Heart left ventricle (tissue), 13 donors: ENCODE measurements at regions not wholly inside any gene's neighbourhood (a gene's known extent, or its start where the extent isn't known, plus 50 kb on each side); places are given as distances from the start of the nearest gene placed in this dataset.

Source experiments
- CTCF ChIP-seq, 12 donors: fragments of 200-600 bp; sonication (generic) in 4 of 12; IDR thresholded peaks; one replicate each; pipeline versions ENCODE4 v1.5.0 to v1.8.0; 2018 to 2022; ENCODE audit warnings: antibody characterized with exemption in 12 of 12, mild to moderate bottlenecking in 5 of 12
- POLR2A ChIP-seq, 2 donors: fragments of 450-650 bp; IDR thresholded peaks; one replicate each; pipeline ENCODE4 v1.6.1; 2017; ENCODE audit warnings: antibody characterized with exemption in 2 of 2, mild to moderate bottlenecking in 2 of 2, moderate library complexity in 2 of 2
- donor health status: ischemic (EF 13 %, LVEDD 7.1; RV severe dilation, severe dysfunction).
- donor health status: DM: no; HTN: yes; CAD: no.
- donor health status: DM: no; HTN: no; CAD: no.
- donor health status: ischemic (EF 25% LVEDD 6.9; RV normal size, moderate dysfunction).
- donor health status: ischemic (EF 25% LVEDD 5.7; RV mildly dilated, moderate dysfunction).
- donor health status: ischemic (EF 35%, LVEDD 5.7; RV mildly dilated, moderate dysfunction).
- donor health status: nonischemic (EF 11% LVEDD 7.7; RV severe dilation, severe dysfunction).
- donor health status: DM: yes; HTN: yes; CAD: no.
- donor health status: PGD.
- donor health status: ischemic (EF 29% LVEDD 5.4; RV normal size, mild dysfunction).
- donor health status: nonischemic (EF 23%, LVEDD 6.1; RV moderate dilation, normal function).

- TF ChIP-seq CTCF (IDR thresholded peaks at IDR 0.05) (no peak), POLR2A (IDR thresholded peaks at IDR 0.05) (no peak)
These were observed 237.1 kb upstream of the ADGRL2 start for GRCh38 chr1:81563632-81564031.
